GM04503 (cell line): ENCODE measurements at regions not wholly inside any gene's neighbourhood (a gene's known extent, or its start where the extent isn't known, plus 50 kb on each side); places are given as distances from the start of the nearest gene placed in this dataset.

Experiments used
- DNase-seq: peaks from one replicate; pipeline ENCODE4 v3.0.0-alpha.2; 2012; ENCODE audit warnings: low read depth

DNA sequence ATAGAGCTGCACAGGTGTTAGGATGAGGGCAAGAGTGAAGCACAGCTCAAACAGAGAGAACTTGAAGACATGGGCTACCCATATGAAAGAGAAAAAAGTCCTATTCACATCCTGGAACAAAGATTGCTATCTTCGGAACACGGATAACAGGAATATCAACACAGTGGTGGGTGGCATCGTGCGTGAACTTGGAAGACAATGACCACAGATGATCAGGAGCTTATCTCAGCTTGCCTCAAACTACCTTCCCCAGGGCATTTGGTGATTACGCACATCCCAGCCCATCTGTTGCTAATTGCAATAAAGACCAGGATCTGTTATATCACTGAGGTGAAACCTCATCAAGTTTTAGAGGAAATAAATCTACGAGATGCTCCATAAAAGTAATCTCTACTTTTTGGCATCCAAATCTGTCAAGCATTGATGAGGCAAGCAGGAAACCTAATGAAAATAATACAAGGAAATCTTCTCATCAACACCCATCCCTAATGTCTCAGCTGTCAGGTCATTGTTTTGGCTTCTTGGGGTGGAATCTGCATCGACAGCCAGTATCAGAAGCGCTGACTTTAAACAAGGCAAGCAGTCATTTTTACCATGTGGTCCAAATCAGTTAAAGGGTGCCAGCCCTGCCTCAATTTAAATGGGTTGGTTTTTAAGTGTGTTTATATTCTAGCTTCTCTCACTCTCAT is 188.2 kb downstream of the SPCS3 start:
- DNase-seq: no peak

DNA sequence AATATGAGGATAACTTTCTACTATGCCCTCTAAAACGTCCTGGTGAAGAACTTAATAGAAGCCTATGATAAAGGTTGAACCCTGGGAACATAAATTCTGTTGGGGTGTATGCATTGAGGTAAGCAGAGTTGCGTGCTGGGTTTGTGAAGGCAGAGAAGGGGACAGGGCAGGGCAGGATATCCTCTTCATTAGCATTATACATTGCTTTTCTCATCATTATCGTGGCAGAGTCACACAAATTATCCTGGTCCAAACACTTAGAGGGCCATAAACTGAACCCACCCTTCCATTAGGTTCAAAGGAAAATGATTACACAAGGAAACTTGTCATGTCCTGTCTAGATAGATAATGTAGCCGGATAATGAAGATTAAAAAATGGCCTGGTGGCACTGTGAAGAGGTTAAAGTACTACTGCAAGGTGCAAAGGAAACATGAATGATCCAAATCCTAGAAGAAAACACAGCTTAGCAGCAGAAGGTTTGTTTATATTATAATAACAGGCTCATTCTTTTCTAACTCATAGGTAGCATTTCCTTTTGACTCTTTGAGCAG is 189.1 kb downstream of the SPCS3 start:
- no peak for DNase-seq

GRCh38 chr4:176525576-176525975 is 205.8 kb downstream of the SPCS3 start:
- DNase-seq: no peak

GRCh38 chr4:176526704-176527103 is 206.9 kb downstream of the SPCS3 start:
- DNase-seq: no peak

DNA sequence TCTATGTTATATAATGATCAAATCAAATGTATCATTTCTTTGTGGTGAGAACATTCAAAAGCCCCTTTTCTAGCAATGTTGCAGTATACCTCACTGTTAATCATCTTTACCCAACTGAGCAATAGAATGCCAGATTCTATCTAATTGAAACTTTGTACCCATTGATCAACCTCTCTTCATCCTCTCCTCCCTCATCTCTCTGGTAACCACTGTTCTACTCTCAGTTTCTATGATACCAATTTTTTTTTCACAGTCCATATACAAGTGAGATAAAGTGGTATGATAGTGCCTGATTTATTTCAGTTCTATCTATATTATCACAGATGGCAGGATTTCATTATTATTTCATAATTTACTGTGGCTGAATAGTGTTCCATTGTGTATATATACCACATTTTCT is 209.8 kb downstream of the SPCS3 start:
- DNase-seq: no peak

GRCh38 chr4:176533159-176533558 is 213.4 kb downstream of the SPCS3 start:
- DNase-seq: no peak

GRCh38 chr4:176534566-176534965 is 214.8 kb downstream of the SPCS3 start:
- peak; percentile 53 for DNase-seq

GRCh38 chr4:176538217-176538925 is 218.6 kb downstream of the SPCS3 start:
- peak; percentile 82 for DNase-seq

DNA sequence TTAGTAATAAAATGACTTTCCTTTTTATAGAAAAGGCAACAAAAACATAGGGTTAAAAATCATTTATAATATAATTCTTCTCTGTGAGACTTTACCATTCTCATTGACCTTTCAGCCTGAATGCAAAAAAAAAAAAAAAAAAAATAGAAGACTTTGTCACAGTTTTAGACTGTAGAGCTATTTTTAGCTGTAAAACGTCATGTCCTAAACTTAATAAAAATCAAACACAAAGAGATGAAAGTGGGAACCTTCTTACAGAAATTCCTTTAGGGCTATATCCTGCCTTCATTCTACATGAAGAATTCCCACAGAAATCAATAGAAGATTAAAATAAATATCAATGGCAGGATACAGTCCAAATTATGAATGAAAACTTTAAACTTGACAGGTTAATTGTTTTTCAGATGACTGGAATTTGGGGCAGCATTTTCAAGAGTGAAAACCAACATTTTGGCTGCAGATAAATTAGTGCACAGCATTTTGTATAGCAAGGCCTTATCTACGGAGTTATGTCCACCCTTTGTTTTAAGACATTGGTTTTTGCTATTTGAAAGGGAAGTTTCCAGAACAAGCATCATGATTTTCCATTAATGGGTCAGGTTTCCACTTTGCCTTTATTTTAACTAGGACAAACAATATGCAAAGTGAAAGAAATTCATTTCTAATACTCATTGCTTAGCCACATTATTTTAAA is 219.5 kb downstream of the SPCS3 start:
- DNase-seq: no peak

DNA sequence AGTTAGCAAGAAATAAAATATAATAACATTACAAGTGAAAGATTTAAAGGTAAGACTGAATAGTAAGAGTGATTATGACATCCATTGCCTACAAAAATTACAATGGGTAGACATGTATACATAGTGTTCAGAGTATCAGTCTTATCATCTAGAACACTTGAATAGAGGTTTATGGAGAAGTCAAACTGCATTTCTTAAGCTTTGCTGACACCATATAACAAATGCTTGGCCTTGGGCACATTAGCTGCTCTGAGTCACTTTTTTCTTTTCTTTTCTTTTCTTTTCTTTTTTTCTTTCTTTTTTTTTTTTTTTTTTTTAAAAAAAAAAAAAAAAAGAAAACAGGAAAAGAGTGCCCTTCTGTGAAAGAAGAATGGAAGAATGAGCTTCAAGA is 220.0 kb downstream of the SPCS3 start:
- no peak for DNase-seq

- DNase-seq: no peak
Measured at GRCh38 chr4:176540814-176541213, 221.0 kb downstream of the SPCS3 start.

- DNase-seq: no peak
Measured at GRCh38 chr4:176545872-176546271, 226.1 kb downstream of the SPCS3 start.

- peak; percentile 42 for DNase-seq
Measured at GRCh38 chr4:176546975-176547374, 227.2 kb downstream of the SPCS3 start.

DNA sequence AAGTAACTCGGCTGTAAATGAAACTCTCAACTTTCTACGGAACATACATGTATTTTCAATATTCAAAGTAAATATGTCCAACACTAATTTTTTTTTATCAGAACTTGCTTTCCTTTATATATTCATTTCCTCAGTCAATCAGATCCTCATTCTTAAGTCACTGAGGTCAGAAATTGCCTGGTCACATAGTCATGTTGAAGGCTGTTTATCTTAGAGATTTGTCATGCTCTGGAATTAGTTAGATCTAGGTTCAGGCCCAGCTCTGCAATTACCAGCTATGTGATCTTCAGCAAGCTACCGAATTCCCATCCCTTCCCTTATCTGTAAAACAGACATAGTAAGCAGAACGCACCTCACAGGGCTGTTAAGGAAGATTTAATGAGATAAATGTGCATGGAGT is 228.8 kb downstream of the SPCS3 start:
- DNase-seq: peak; percentile 25

GRCh38 chr4:176549161-176549865 is 229.5 kb downstream of the SPCS3 start:
- DNase-seq: no peak

- no peak for DNase-seq
Measured at GRCh38 chr4:176558661-176559060, 234.1 kb downstream of the VEGFC start.

- DNase-seq: no peak
Measured at GRCh38 chr4:176561368-176561767, 231.4 kb downstream of the VEGFC start.

GRCh38 chr4:176563591-176563990 is 229.1 kb downstream of the VEGFC start:
- no peak for DNase-seq

- no peak for DNase-seq
Measured at GRCh38 chr4:176565049-176565448, 227.7 kb downstream of the VEGFC start.

GRCh38 chr4:176566769-176567168 is 226.0 kb downstream of the VEGFC start:
- no peak for DNase-seq

GRCh38 chr4:176568238-176568637 is 224.5 kb downstream of the VEGFC start:
- DNase-seq: no peak

GRCh38 chr4:176569301-176569700 is 223.4 kb downstream of the VEGFC start:
- DNase-seq: no peak
